SK-N-SH (cell line): ENCODE measurements at regions not wholly inside any gene's neighbourhood (a gene's known extent, or its start where the extent isn't known, plus 50 kb on each side); places are given as distances from the start of the nearest gene placed in this dataset.

Experiments used
- CTCF ChIA-PET: fragments of 300-600, 350-600 bp; formaldehyde crosslinking; extraction: SDS; loops from one replicate; lab custom pipeline; 2021; lab: Yijun Ruan, JAX
- POLR2A ChIA-PET: fragments of 350-600 bp; sonication (Branson Sonifier 250); formaldehyde crosslinking; extraction: SDS; loops from one replicate; lab custom pipeline; 2020; ENCODE audit warnings: antibody characterized with exemption, inconsistent platforms; lab: Yijun Ruan, JAX
- DNase-seq: peaks from one replicate; pipeline ENCODE4 v3.0.0; 2012
- H2AFZ ChIP-seq: fragments of 200-600 bp; sonication (generic); 2 replicates; pipeline ENCODE4 v1.8.1; 2016; ENCODE audit warnings: antibody characterized with exemption, mild to moderate bottlenecking, low read depth
- H3F3A ChIP-seq: fragments of 200-600 bp; sonication (generic); replicated peaks from 2 replicates; pipeline ENCODE3; 2016; ENCODE audit warnings: antibody characterized with exemption, mild to moderate bottlenecking; ENCODE audit not compliant: insufficient read depth
- H3K27ac ChIP-seq, 2 experiments: fragments of 200-500 bp in 1 of 2; fragments of 200-600 bp in 1 of 2; sonication (Bioruptor generic) in 1 of 2; sonication (generic), shearing (Covaris generic) in 1 of 2; 2 replicates each; pipeline versions ENCODE4 v1.5.1 to v1.6.1; 2014 to 2016; ENCODE audit warnings: low read depth in 2 of 2, inconsistent platforms in 1 of 2, low read length in 1 of 2, mild to moderate bottlenecking in 1 of 2, mixed read lengths in 1 of 2
- H3K27me3 ChIP-seq: fragments of 200-600 bp; sonication (generic), shearing (Covaris generic); 2 replicates; pipeline ENCODE4 v1.6.1; 2016; ENCODE audit warnings: mixed run types; ENCODE audit not compliant: insufficient read depth
- H3K36me3 ChIP-seq, 2 experiments: fragments of 200-500 bp in 1 of 2; fragments of 200-600 bp in 1 of 2; sonication (Bioruptor generic) in 1 of 2; sonication (generic) in 1 of 2; replicated peaks in 1 of 2; 2 replicates each; pipeline versions ENCODE3 to v1.5.1; 2014 to 2016; ENCODE audit warnings: low read length in 1 of 2, mild to moderate bottlenecking in 1 of 2; ENCODE audit not compliant: insufficient read depth in 2 of 2, control insufficient read depth in 1 of 2
- H3K4me1 ChIP-seq, 2 experiments: fragments of 200-500 bp in 1 of 2; fragments of 200-600 bp in 1 of 2; sonication (Bioruptor generic) in 1 of 2; sonication (generic), shearing (Covaris generic) in 1 of 2; 2 replicates each; pipeline versions ENCODE4 v1.5.1 to v1.6.1; 2014 to 2016; ENCODE audit warnings: low read depth in 1 of 2, low read length in 1 of 2, mixed run types in 1 of 2; ENCODE audit not compliant: insufficient read depth in 2 of 2, control insufficient read depth in 1 of 2
- H3K4me2 ChIP-seq: fragments of 200-600 bp; sonication (generic), shearing (Covaris generic); 2 replicates; pipeline ENCODE4 v1.6.1; 2017; ENCODE audit warnings: mixed run types
- H3K4me3 ChIP-seq, 2 experiments: fragments of 200-500 bp in 1 of 2; fragments of 200-600 bp in 1 of 2; sonication (Bioruptor generic) in 1 of 2; sonication (generic), shearing (Covaris generic) in 1 of 2; 2 replicates each; pipeline versions ENCODE4 v1.5.1 to v1.8.1; 2014 to 2016; ENCODE audit warnings: low read depth in 2 of 2, inconsistent platforms in 1 of 2, low read length in 1 of 2, mild to moderate bottlenecking in 1 of 2, mixed read lengths in 1 of 2, moderate library complexity in 1 of 2
- H3K79me2 ChIP-seq: fragments of 200-600 bp; sonication (generic); 2 replicates; pipeline ENCODE4 v1.8.1; 2017; ENCODE audit warnings: mild to moderate bottlenecking; ENCODE audit not compliant: insufficient read depth
- H3K9ac ChIP-seq: fragments of 200-600 bp; sonication (generic); 2 replicates; pipeline ENCODE4 v1.6.1; 2017; ENCODE audit warnings: mixed run types
- H3K9me2 ChIP-seq: fragments of 200-600 bp; sonication (generic); 2 replicates; pipeline ENCODE4 v1.6.1; 2017; ENCODE audit warnings: mixed run types
- H3K9me3 ChIP-seq: fragments of 200-600 bp; sonication (generic); 2 replicates; pipeline ENCODE4 v1.6.1; 2017; ENCODE audit warnings: mixed run types, mild to moderate bottlenecking, moderate library complexity
- H4K20me1 ChIP-seq: fragments of 200-600 bp; sonication (generic); 2 replicates; pipeline ENCODE4 v1.6.1; 2017; ENCODE audit warnings: mild to moderate bottlenecking, mixed run types; ENCODE audit not compliant: insufficient read depth
- CHD2 ChIP-seq: fragments of 150-350 bp; IDR thresholded peaks from 2 replicates; pipeline ENCODE4 v1.6.1; 2018; ENCODE audit warnings: low read length; ENCODE audit not compliant: partially characterized antibody
- ELF1 ChIP-seq: IDR thresholded peaks from 2 replicates; pipeline ENCODE4 v1.4.0; 2012
- EZH2phosphoT487 ChIP-seq: fragments of 200-600 bp; sonication (generic); IDR thresholded peaks from 2 replicates; pipeline ENCODE4 v1.6.1; 2017; ENCODE audit warnings: low read depth, mixed run types, mild to moderate bottlenecking, antibody characterized with exemption, moderate library complexity, borderline replicate concordance
- FOXJ3 ChIP-seq: sonication (generic); formaldehyde crosslinking; IDR thresholded peaks from 2 replicates; pipeline ENCODE4 v1.5.1; 2020; ENCODE audit warnings: mild to moderate bottlenecking, missing genetic modification reagents
- GABPA ChIP-seq: IDR thresholded peaks from 2 replicates; pipeline ENCODE4 v1.4.0; 2012; ENCODE audit warnings: low read depth, mild to moderate bottlenecking
- MEF2A ChIP-seq: IDR thresholded peaks from 2 replicates; pipeline ENCODE4 v1.4.0; 2012; ENCODE audit warnings: low read depth, borderline replicate concordance
- NFIC ChIP-seq: IDR thresholded peaks from 2 replicates; pipeline ENCODE4 v1.4.0; 2012; ENCODE audit warnings: borderline replicate concordance
- RAD21 ChIP-seq: IDR thresholded peaks from 2 replicates; pipeline ENCODE4 v1.6.1; 2012; ENCODE audit warnings: mild to moderate bottlenecking, low read length
- RFX5 ChIP-seq: IDR thresholded peaks from 2 replicates; pipeline ENCODE4 v1.6.1; 2012; ENCODE audit warnings: mild to moderate bottlenecking, improper control_type of control experiment, low read length
- SIN3A ChIP-seq: IDR thresholded peaks from 2 replicates; pipeline ENCODE4 v1.6.1; 2012; ENCODE audit warnings: low read depth, mild to moderate bottlenecking, low read length, moderate library complexity, borderline replicate concordance
- SMC3 ChIP-seq: IDR thresholded peaks from 2 replicates; pipeline ENCODE4 v1.6.1; 2012; ENCODE audit warnings: low read depth, low read length, improper control_type of control experiment
- TCF12 ChIP-seq: IDR thresholded peaks from 2 replicates; pipeline ENCODE4 v1.4.0; 2012
- TEAD4 ChIP-seq: IDR thresholded peaks from 2 replicates; pipeline ENCODE4 v1.4.0; 2012; ENCODE audit warnings: mild to moderate bottlenecking, borderline replicate concordance; ENCODE audit not compliant: insufficient read depth
- WGBS: methylation state at CpG from one replicate; pipeline ENCODE4 v1.1.6; 2017; ENCODE audit warnings: low lambda C conversion rate; 5-methylcytosine and 5-hydroxymethylcytosine counted together
- TF ChIP-seq, protein P1 (sequence below): IDR thresholded peaks from 2 replicates; pipeline ENCODE4 v1.6.1; 2012; ENCODE audit warnings: mild to moderate bottlenecking, low read depth, low read length, moderate library complexity
- TF ChIP-seq, protein P2 (sequence below): IDR thresholded peaks from 2 replicates; pipeline ENCODE4 v1.4.0; 2012; ENCODE audit warnings: low read depth
- TF ChIP-seq, protein P3 (sequence below): fragments of 200-600 bp; sonication (generic); IDR thresholded peaks from 2 replicates; pipeline ENCODE4 v1.6.1; 2017; ENCODE audit warnings: antibody characterized with exemption, mild to moderate bottlenecking, moderate library complexity
- TF ChIP-seq, protein P4 (sequence below): IDR thresholded peaks from 2 replicates; pipeline ENCODE4 v1.4.0; 2012; ENCODE audit warnings: low read depth, borderline replicate concordance

DNA sequence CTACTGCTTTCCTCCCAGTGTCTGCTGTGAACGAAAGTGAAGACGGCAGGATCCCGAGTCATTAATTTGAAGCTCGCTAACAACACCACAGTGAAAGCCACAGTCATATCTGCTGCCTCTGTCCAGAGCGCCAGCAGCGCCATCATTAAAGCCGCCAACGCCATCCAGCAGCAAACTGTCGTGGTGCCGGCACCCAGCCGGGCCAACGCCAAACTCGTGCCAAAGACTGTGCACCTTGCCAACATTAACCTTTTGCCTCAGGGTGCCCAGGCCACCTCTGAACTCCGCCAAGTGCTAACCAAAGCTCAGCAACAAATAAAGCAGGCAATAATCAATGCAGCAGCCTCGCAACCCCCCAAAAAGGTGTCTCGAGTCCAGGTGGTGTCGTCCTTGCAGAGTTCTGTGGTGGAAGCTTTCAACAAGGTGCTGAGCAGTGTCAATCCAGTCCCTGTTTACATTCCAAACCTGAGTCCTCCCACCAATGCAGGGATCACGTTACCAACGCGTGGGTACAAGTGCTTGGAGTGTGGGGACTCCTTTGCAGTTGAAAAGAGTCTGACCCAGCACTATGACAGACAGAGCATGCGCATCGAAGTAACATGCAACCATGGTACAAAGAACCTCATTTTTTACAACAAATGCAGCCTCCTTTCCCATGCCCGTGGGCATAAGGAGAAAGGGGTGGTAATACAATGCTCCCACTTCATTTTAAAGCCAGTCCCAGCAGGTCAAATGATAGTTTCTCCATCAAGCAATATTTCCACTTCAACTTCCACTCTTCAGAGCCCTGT is 94.8 kb upstream of the KCNMA1 start:
- H3K9me2 ChIP-seq = no peaks in the 10 kb centered on the region
- no peak overlapping the region for H3K4me3 ChIP-seq
- H3K79me2 ChIP-seq = no peaks in the 10 kb centered on the region
- no peaks in the 10 kb centered on the region for H4K20me1 ChIP-seq
- ChIA-PET CTCF (no interaction called here), POLR2A (no interaction called here)
- no peak overlapping the region for H2AFZ ChIP-seq
- no peaks in the 10 kb centered on the region for H3K27me3 ChIP-seq
- no peak overlapping the region for H3K9ac ChIP-seq
- H3F3A ChIP-seq = no peaks in the 10 kb centered on the region
- no peaks in the 10 kb centered on the region for H3K4me1 ChIP-seq
- H3K27ac ChIP-seq = no peak overlapping the region
- 79% methylated on average over 23 of the region's 23 CpGs for WGBS
- TF ChIP-seq, protein P1, sequence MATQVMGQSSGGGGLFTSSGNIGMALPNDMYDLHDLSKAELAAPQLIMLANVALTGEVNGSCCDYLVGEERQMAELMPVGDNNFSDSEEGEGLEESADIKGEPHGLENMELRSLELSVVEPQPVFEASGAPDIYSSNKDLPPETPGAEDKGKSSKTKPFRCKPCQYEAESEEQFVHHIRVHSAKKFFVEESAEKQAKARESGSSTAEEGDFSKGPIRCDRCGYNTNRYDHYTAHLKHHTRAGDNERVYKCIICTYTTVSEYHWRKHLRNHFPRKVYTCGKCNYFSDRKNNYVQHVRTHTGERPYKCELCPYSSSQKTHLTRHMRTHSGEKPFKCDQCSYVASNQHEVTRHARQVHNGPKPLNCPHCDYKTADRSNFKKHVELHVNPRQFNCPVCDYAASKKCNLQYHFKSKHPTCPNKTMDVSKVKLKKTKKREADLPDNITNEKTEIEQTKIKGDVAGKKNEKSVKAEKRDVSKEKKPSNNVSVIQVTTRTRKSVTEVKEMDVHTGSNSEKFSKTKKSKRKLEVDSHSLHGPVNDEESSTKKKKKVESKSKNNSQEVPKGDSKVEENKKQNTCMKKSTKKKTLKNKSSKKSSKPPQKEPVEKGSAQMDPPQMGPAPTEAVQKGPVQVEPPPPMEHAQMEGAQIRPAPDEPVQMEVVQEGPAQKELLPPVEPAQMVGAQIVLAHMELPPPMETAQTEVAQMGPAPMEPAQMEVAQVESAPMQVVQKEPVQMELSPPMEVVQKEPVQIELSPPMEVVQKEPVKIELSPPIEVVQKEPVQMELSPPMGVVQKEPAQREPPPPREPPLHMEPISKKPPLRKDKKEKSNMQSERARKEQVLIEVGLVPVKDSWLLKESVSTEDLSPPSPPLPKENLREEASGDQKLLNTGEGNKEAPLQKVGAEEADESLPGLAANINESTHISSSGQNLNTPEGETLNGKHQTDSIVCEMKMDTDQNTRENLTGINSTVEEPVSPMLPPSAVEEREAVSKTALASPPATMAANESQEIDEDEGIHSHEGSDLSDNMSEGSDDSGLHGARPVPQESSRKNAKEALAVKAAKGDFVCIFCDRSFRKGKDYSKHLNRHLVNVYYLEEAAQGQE = no peak
- TF ChIP-seq FOXJ3 = no peak
- TF ChIP-seq SIN3A = no peak
- no peak for TF ChIP-seq NFIC
- TF ChIP-seq, protein P2, sequence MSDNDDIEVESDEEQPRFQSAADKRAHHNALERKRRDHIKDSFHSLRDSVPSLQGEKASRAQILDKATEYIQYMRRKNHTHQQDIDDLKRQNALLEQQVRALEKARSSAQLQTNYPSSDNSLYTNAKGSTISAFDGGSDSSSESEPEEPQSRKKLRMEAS = no peak
- no peak for TF ChIP-seq MEF2A
- TF ChIP-seq EZH2phosphoT487 = no peak
- TF ChIP-seq GABPA = no peak
- TF ChIP-seq SMC3 = no peak
- TF ChIP-seq ELF1 = no peak
- TF ChIP-seq RFX5 = no peak
- TF ChIP-seq TCF12 = no peak
- TF ChIP-seq, protein P3, sequence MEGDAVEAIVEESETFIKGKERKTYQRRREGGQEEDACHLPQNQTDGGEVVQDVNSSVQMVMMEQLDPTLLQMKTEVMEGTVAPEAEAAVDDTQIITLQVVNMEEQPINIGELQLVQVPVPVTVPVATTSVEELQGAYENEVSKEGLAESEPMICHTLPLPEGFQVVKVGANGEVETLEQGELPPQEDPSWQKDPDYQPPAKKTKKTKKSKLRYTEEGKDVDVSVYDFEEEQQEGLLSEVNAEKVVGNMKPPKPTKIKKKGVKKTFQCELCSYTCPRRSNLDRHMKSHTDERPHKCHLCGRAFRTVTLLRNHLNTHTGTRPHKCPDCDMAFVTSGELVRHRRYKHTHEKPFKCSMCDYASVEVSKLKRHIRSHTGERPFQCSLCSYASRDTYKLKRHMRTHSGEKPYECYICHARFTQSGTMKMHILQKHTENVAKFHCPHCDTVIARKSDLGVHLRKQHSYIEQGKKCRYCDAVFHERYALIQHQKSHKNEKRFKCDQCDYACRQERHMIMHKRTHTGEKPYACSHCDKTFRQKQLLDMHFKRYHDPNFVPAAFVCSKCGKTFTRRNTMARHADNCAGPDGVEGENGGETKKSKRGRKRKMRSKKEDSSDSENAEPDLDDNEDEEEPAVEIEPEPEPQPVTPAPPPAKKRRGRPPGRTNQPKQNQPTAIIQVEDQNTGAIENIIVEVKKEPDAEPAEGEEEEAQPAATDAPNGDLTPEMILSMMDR = no peak
- no peak for TF ChIP-seq CHD2
- TF ChIP-seq RAD21 = no peak
- TF ChIP-seq, protein P4, sequence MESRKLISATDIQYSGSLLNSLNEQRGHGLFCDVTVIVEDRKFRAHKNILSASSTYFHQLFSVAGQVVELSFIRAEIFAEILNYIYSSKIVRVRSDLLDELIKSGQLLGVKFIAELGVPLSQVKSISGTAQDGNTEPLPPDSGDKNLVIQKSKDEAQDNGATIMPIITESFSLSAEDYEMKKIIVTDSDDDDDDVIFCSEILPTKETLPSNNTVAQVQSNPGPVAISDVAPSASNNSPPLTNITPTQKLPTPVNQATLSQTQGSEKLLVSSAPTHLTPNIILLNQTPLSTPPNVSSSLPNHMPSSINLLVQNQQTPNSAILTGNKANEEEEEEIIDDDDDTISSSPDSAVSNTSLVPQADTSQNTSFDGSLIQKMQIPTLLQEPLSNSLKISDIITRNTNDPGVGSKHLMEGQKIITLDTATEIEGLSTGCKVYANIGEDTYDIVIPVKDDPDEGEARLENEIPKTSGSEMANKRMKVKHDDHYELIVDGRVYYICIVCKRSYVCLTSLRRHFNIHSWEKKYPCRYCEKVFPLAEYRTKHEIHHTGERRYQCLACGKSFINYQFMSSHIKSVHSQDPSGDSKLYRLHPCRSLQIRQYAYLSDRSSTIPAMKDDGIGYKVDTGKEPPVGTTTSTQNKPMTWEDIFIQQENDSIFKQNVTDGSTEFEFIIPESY = no peak
- TF ChIP-seq TEAD4 = no peak
- H3K36me3 ChIP-seq = peaks cover 0 to under 1% of the 10 kb centered on the region in 2 experiments
- no peak for DNase-seq
- H3K9me3 ChIP-seq = no peaks in the 10 kb centered on the region
- H3K4me2 ChIP-seq = no peak overlapping the region
